BLaER1 (cell line): ENCODE measurements at regions not wholly inside any gene's neighbourhood (a gene's known extent, or its start where the extent isn't known, plus 50 kb on each side); places are given as distances from the start of the nearest gene placed in this dataset.

Experiments
- H3K27ac ChIP-seq: shearing (Covaris generic); formaldehyde crosslinking; 2 replicates; pipeline ENCODE4 v1.8.1; 2022
- H3K27me3 ChIP-seq: shearing (Covaris generic); formaldehyde crosslinking; 2 replicates; pipeline ENCODE4 v1.8.1; 2022
- H3K36me3 ChIP-seq: shearing (Covaris generic); formaldehyde crosslinking; 2 replicates; pipeline ENCODE4 v1.8.1; 2022
- H3K4me1 ChIP-seq: shearing (Covaris generic); formaldehyde crosslinking; 2 replicates; pipeline ENCODE4 v1.8.1; 2022
- H3K4me2 ChIP-seq: shearing (Covaris generic); formaldehyde crosslinking; 2 replicates; pipeline ENCODE4 v1.8.1; 2022
- H3K4me3 ChIP-seq: shearing (Covaris generic); formaldehyde crosslinking; 2 replicates; pipeline ENCODE4 v1.8.1; 2022
- H3K9ac ChIP-seq: shearing (Covaris generic); formaldehyde crosslinking; 2 replicates; pipeline ENCODE4 v1.8.1; 2022
- H3K9me3 ChIP-seq: shearing (Covaris generic); formaldehyde crosslinking; 2 replicates; pipeline ENCODE4 v1.8.1; 2022
- H4K20me1 ChIP-seq: shearing (Covaris generic); formaldehyde crosslinking; 2 replicates; pipeline ENCODE4 v1.8.1; 2022
- Cebpa-rat ChIP-seq: shearing (Covaris generic); IDR thresholded peaks from 2 replicates; pipeline ENCODE4 v1.8.1; 2022

GRCh38 chr20:39445095-39445494, 483.0 kb downstream of the DHX35 start:
- H3K9ac ChIP-seq, result no peak overlapping the region
- H3K4me2 ChIP-seq, result no peak overlapping the region
- no peak for TF ChIP-seq Cebpa-rat
- no peaks in the 10 kb centered on the region for H3K4me1 ChIP-seq
- H3K27me3 ChIP-seq, result no peaks in the 10 kb centered on the region
- no peak overlapping the region for H3K27ac ChIP-seq
- no peaks in the 10 kb centered on the region for H4K20me1 ChIP-seq
- no peak overlapping the region for H3K4me3 ChIP-seq
- no peaks in the 10 kb centered on the region for H3K9me3 ChIP-seq
- H3K36me3 ChIP-seq, result no peaks in the 10 kb centered on the region

GRCh38 chr20:39433466-39433865, 471.3 kb downstream of the DHX35 start:
- Histone ChIP-seq H3K36me3 (no peaks in the 10 kb centered on the region), H3K9me3 (no peaks in the 10 kb centered on the region), H3K4me3 (no peak overlapping the region), H3K4me1 (no peaks in the 10 kb centered on the region), H3K4me2 (no peak overlapping the region), H3K27me3 (no peaks in the 10 kb centered on the region), H3K9ac (no peak overlapping the region), H3K27ac (no peak overlapping the region), H4K20me1 (no peaks in the 10 kb centered on the region)
- no peak for TF ChIP-seq Cebpa-rat

- TF ChIP-seq Cebpa-rat, result no peak
- no peak overlapping the region for H3K4me2 ChIP-seq
These were observed 469.1 kb downstream of the DHX35 start for GRCh38 chr20:39431091-39431880.

GRCh38 chr20:39429726-39430125, 467.6 kb downstream of the DHX35 start:
- Histone ChIP-seq H3K4me3 (no peak overlapping the region), H3K9ac (no peak overlapping the region), H3K27me3 (no peaks in the 10 kb centered on the region), H3K36me3 (no peaks in the 10 kb centered on the region), H3K9me3 (no peaks in the 10 kb centered on the region), H4K20me1 (no peaks in the 10 kb centered on the region), H3K4me2 (no peak overlapping the region), H3K27ac (no peak overlapping the region), H3K4me1 (no peaks in the 10 kb centered on the region)
- TF ChIP-seq Cebpa-rat, result no peak

More at GRCh38 chr20:39431091-39431880, 469.1 kb downstream of the DHX35 start:
- Histone ChIP-seq H3K4me3 (no peak overlapping the region), H3K36me3 (no peaks in the 10 kb centered on the region), H3K9ac (no peak overlapping the region), H4K20me1 (no peaks in the 10 kb centered on the region), H3K9me3 (no peaks in the 10 kb centered on the region), H3K27ac (no peak overlapping the region), H3K4me1 (no peaks in the 10 kb centered on the region), H3K27me3 (no peaks in the 10 kb centered on the region)

GRCh38 chr20:39424962-39425678, 463.0 kb downstream of the DHX35 start:
- Histone ChIP-seq H3K4me3 (no peak overlapping the region), H4K20me1 (no peaks in the 10 kb centered on the region), H3K27me3 (no peaks in the 10 kb centered on the region), H3K4me1 (no peaks in the 10 kb centered on the region), H3K27ac (no peak overlapping the region), H3K9me3 (no peaks in the 10 kb centered on the region), H3K36me3 (no peaks in the 10 kb centered on the region), H3K9ac (no peak overlapping the region), H3K4me2 (no peak overlapping the region)
- TF ChIP-seq Cebpa-rat, result no peak

- H3K36me3 ChIP-seq, result no peaks in the 10 kb centered on the region
- H3K4me3 ChIP-seq, result no peak overlapping the region
- no peaks in the 10 kb centered on the region for H3K9me3 ChIP-seq
- H3K27me3 ChIP-seq, result no peaks in the 10 kb centered on the region
- H3K27ac ChIP-seq, result no peak overlapping the region
- H4K20me1 ChIP-seq, result no peaks in the 10 kb centered on the region
- no peaks in the 10 kb centered on the region for H3K4me1 ChIP-seq
- no peak overlapping the region for H3K9ac ChIP-seq
- H3K4me2 ChIP-seq, result no peak overlapping the region
- TF ChIP-seq Cebpa-rat, result no peak
These were observed 459.5 kb downstream of the DHX35 start for GRCh38 chr20:39421571-39422105.

- H3K4me1 ChIP-seq, result no peaks in the 10 kb centered on the region
- TF ChIP-seq Cebpa-rat, result no peak
- H3K27me3 ChIP-seq, result no peaks in the 10 kb centered on the region
- H3K4me2 ChIP-seq, result no peak overlapping the region
- no peak overlapping the region for H3K27ac ChIP-seq
- H4K20me1 ChIP-seq, result no peaks in the 10 kb centered on the region
- H3K36me3 ChIP-seq, result no peaks in the 10 kb centered on the region
- H3K4me3 ChIP-seq, result no peak overlapping the region
- H3K9me3 ChIP-seq, result no peaks in the 10 kb centered on the region
- no peak overlapping the region for H3K9ac ChIP-seq
These were observed 449.9 kb downstream of the DHX35 start for GRCh38 chr20:39412091-39412490.

GRCh38 chr20:39399463-39399862, 437.3 kb downstream of the DHX35 start:
- Histone ChIP-seq H3K9ac (no peak overlapping the region), H3K27me3 (no peaks in the 10 kb centered on the region), H4K20me1 (no peaks in the 10 kb centered on the region), H3K27ac (no peak overlapping the region), H3K4me3 (no peak overlapping the region), H3K9me3 (no peaks in the 10 kb centered on the region), H3K36me3 (no peaks in the 10 kb centered on the region), H3K4me1 (no peaks in the 10 kb centered on the region), H3K4me2 (no peak overlapping the region)
- TF ChIP-seq Cebpa-rat, result no peak

GRCh38 chr20:39398656-39399055, 436.5 kb downstream of the DHX35 start:
- no peak overlapping the region for H3K4me3 ChIP-seq
- H4K20me1 ChIP-seq, result no peaks in the 10 kb centered on the region
- no peak overlapping the region for H3K9ac ChIP-seq
- no peaks in the 10 kb centered on the region for H3K9me3 ChIP-seq
- H3K4me2 ChIP-seq, result no peak overlapping the region
- H3K36me3 ChIP-seq, result no peaks in the 10 kb centered on the region
- H3K4me1 ChIP-seq, result no peaks in the 10 kb centered on the region
- no peak overlapping the region for H3K27ac ChIP-seq
- H3K27me3 ChIP-seq, result no peaks in the 10 kb centered on the region
- no peak for TF ChIP-seq Cebpa-rat

GRCh38 chr20:39397646-39398045, 435.5 kb downstream of the DHX35 start:
- H3K9me3 ChIP-seq, result no peaks in the 10 kb centered on the region
- H3K27ac ChIP-seq, result no peak overlapping the region
- no peak overlapping the region for H3K4me3 ChIP-seq
- H3K36me3 ChIP-seq, result no peaks in the 10 kb centered on the region
- H4K20me1 ChIP-seq, result no peaks in the 10 kb centered on the region
- no peak overlapping the region for H3K4me2 ChIP-seq
- no peaks in the 10 kb centered on the region for H3K4me1 ChIP-seq
- TF ChIP-seq Cebpa-rat, result no peak
- H3K27me3 ChIP-seq, result no peaks in the 10 kb centered on the region
- no peak overlapping the region for H3K9ac ChIP-seq
